Smooth muscle cell (in vitro differentiated cells): ENCODE measurements at regions not wholly inside any gene's neighbourhood (a gene's known extent, or its start where the extent isn't known, plus 50 kb on each side); places are given as distances from the start of the nearest gene placed in this dataset.
A peak's percentile ranks its signal among the peaks of the same experiment; 100 is the strongest.

Source experiments
- DNase-seq: peaks from one replicate; lab custom pipeline; 2025; ENCODE audit not compliant: unreplicated experiment; lab: John Stamatoyannopoulos, UW
- H2AFZ ChIP-seq: fragments of 200-600 bp; sonication (generic); 2 replicates; pipeline ENCODE4 v1.6.0; 2016; ENCODE audit warnings: antibody characterized with exemption, low read depth, mild to moderate bottlenecking
- H3F3A ChIP-seq: fragments of 200-600 bp; sonication (generic); 2 replicates; pipeline ENCODE4 v1.6.0; 2017; ENCODE audit warnings: antibody characterized with exemption, low read depth
- H3K27ac ChIP-seq: fragments of 200-600 bp; sonication (generic); 2 replicates; pipeline ENCODE4 v1.5.1; 2016; ENCODE audit warnings: low read depth, mild to moderate bottlenecking
- H3K27me3 ChIP-seq: fragments of 200-600 bp; sonication (generic); 2 replicates; pipeline ENCODE4 v1.6.1; 2016; ENCODE audit warnings: low read depth, mild to moderate bottlenecking
- H3K36me3 ChIP-seq: fragments of 200-600 bp; sonication (generic); 2 replicates; pipeline ENCODE4 v1.5.1; 2016; ENCODE audit warnings: low read depth
- H3K4me1 ChIP-seq: fragments of 200-600 bp; sonication (generic); 2 replicates; pipeline ENCODE4 v1.5.1; 2016; ENCODE audit warnings: low read depth
- H3K4me2 ChIP-seq: fragments of 200-600 bp; sonication (generic); 2 replicates; pipeline ENCODE4 v1.6.0; 2016; ENCODE audit warnings: mild to moderate bottlenecking
- H3K4me3 ChIP-seq: fragments of 200-600 bp; sonication (generic); 2 replicates; pipeline ENCODE4 v1.5.1; 2016; ENCODE audit warnings: mild to moderate bottlenecking
- H3K79me2 ChIP-seq: fragments of 200-600 bp; sonication (generic); 2 replicates; pipeline ENCODE4 v1.6.0; 2016; ENCODE audit warnings: low read depth, mild to moderate bottlenecking
- H3K9ac ChIP-seq: fragments of 200-600 bp; sonication (generic); 2 replicates; pipeline ENCODE4 v1.6.0; 2016; ENCODE audit warnings: low read depth
- H3K9me3 ChIP-seq: fragments of 200-600 bp; sonication (generic); replicated peaks from 2 replicates; pipeline ENCODE4 v1.5.1; 2016; ENCODE audit warnings: low read depth
- H4K20me1 ChIP-seq: fragments of 200-600 bp; sonication (generic); 2 replicates; pipeline ENCODE4 v1.6.0; 2016; ENCODE audit warnings: low read depth
- CTCF ChIP-seq: fragments of 200-600 bp; sonication (generic); IDR thresholded peaks from 2 replicates; pipeline ENCODE4 v1.5.1; 2017; ENCODE audit warnings: borderline replicate concordance, mild to moderate bottlenecking, antibody characterized with exemption; ENCODE audit not compliant: insufficient read depth, poor library complexity, severe bottlenecking
- WGBS: methylation state at CpG from one replicate; pipeline ENCODE4 v1.1.7; 2016; ENCODE audit warnings: low lambda C conversion rate; 5-methylcytosine and 5-hydroxymethylcytosine counted together

GRCh38 chr1:101550581-101550980, 313.8 kb downstream of the S1PR1 start:
- TF ChIP-seq CTCF, result no peak
- Histone ChIP-seq H3K27ac (no peak overlapping the region), H3K9me3 (no peaks in the 10 kb centered on the region), H3K4me1 (no peaks in the 10 kb centered on the region), H3K36me3 (no peaks in the 10 kb centered on the region), H4K20me1 (no peaks in the 10 kb centered on the region), H3K9ac (no peak overlapping the region), H3K27me3 (no peaks in the 10 kb centered on the region), H3F3A (no peaks in the 10 kb centered on the region), H3K4me3 (no peak overlapping the region), H3K79me2 (no peaks in the 10 kb centered on the region), H2AFZ (no peak overlapping the region), H3K4me2 (no peak overlapping the region)
- no peak for DNase-seq
- 90% methylated on average over 1 of the region's 1 CpG for WGBS

GRCh38 chr1:101566883-101567538, 330.2 kb downstream of the S1PR1 start:
- DNase-seq, result no peak
- H3F3A ChIP-seq, result no peaks in the 10 kb centered on the region
- H3K27me3 ChIP-seq, result no peaks in the 10 kb centered on the region
- H4K20me1 ChIP-seq, result no peaks in the 10 kb centered on the region
- H3K27ac ChIP-seq, result no peak overlapping the region
- no peak overlapping the region for H3K4me2 ChIP-seq
- no peaks in the 10 kb centered on the region for H3K79me2 ChIP-seq
- H2AFZ ChIP-seq, result no peak overlapping the region
- no peaks in the 10 kb centered on the region for H3K36me3 ChIP-seq
- no peak overlapping the region for H3K9ac ChIP-seq
- 94% methylated on average over 1 of the region's 1 CpG for WGBS
- no peaks in the 10 kb centered on the region for H3K4me1 ChIP-seq
- no peak for TF ChIP-seq CTCF
- H3K4me3 ChIP-seq, result no peak overlapping the region
- no peaks in the 10 kb centered on the region for H3K9me3 ChIP-seq

- no peak overlapping the region for H3K9ac ChIP-seq
- WGBS, result 61% methylated on average over 4 of the region's 4 CpGs
- no peaks in the 10 kb centered on the region for H3K36me3 ChIP-seq
These were observed 330.9 kb downstream of the S1PR1 start for GRCh38 chr1:101567582-101568189.

More at GRCh38 chr1:101567582-101568189, 330.9 kb downstream of the S1PR1 start:
- Histone ChIP-seq H3K27me3 (no peaks in the 10 kb centered on the region), H3K79me2 (no peaks in the 10 kb centered on the region), H2AFZ (no peak overlapping the region), H3K4me2 (no peak overlapping the region), H3K4me1 (no peaks in the 10 kb centered on the region), H3K9me3 (no peaks in the 10 kb centered on the region), H3K4me3 (no peak overlapping the region), H3K27ac (no peak overlapping the region), H4K20me1 (no peaks in the 10 kb centered on the region), H3F3A (no peaks in the 10 kb centered on the region)
- peak; percentile 93 for TF ChIP-seq CTCF
- no peak for DNase-seq
